K562 (cell line): ENCODE measurements at regions not wholly inside any gene's neighbourhood (a gene's known extent, or its start where the extent isn't known, plus 50 kb on each side); places are given as distances from the start of the nearest gene placed in this dataset.
"Not testable (repeated sequence)": the region's sequence is repeated elsewhere in the genome, so short reads cannot be mapped to it uniquely, and the experiment has no call there.

Experiments used
- ATAC-seq: fragments of 200-7000 bp; cut with Tn5 transposase; 3 replicates; pipeline ENCODE4 v1.9.1; 2020; ENCODE audit warnings: moderate library complexity
- BruUV-seq: library from RNA; stranded (reverse); fragments of 400-500 nt; replicated peaks from 2 replicates; lab custom pipeline; 2021; lab: Mats Ljungman, UMichigan
- CTCF ChIA-PET: fragments of 300-600 bp; formaldehyde crosslinking; extraction: SDS; loops from one replicate; lab custom pipeline; 2021; ENCODE audit warnings: low intra/inter-chr PET ratio; lab: Yijun Ruan, JAX
- POLR2A ChIA-PET: fragments of 300-600, 350-650 bp; sonication (Branson Sonifier 250); formaldehyde crosslinking; extraction: SDS; loops from one replicate; lab custom pipeline; 2021; ENCODE audit warnings: antibody characterized with exemption, inconsistent platforms; lab: Yijun Ruan, JAX
- DNase-seq, 4 experiments: peaks; one replicate each; pipeline versions ENCODE4 v3.0.0 to v3.0.0-alpha.2; 2011 to 2018; ENCODE audit warnings: low spot score in 3 of 4, mixed read lengths in 3 of 4; ENCODE audit errors: extremely low read depth in 1 of 4
- FAIRE-seq: peaks from 2 replicates; lab custom pipeline; 2011; peaks lifted over from hg19 to GRCh38; lab: Jason Lieb, UNC
- H2AFZ ChIP-seq: 2 replicates; pipeline ENCODE4 v1.6.0; 2011; ENCODE audit warnings: low read depth, low read length, control low read depth, inconsistent platforms
- H3K27ac ChIP-seq: fragments of 200-600 bp; 3 replicates; pipeline ENCODE4 v1.8.0; 2011; ENCODE audit warnings: low read depth, mild to moderate bottlenecking, control low read depth, inconsistent platforms, low read length, moderate library complexity, mixed read lengths; ENCODE audit errors: extremely low read depth
- H3K27me3 ChIP-seq, 2 experiments: fragments of 300-600 bp in 1 of 2; 2 replicates in 1 of 2; 3 replicates in 1 of 2; pipeline versions ENCODE4 v1.6.0 to v1.8.0; 2011; ENCODE audit warnings: inconsistent platforms in 2 of 2, low read length in 2 of 2, mild to moderate bottlenecking in 1 of 2, mixed read lengths in 1 of 2, moderate library complexity in 1 of 2; ENCODE audit not compliant: control insufficient read depth in 2 of 2, insufficient read depth in 2 of 2
- H3K36me3 ChIP-seq: fragments of 300-600 bp; 3 replicates; pipeline ENCODE4 v1.8.0; 2011; ENCODE audit warnings: mild to moderate bottlenecking, low read length, inconsistent platforms; ENCODE audit not compliant: control insufficient read depth, insufficient read depth
- H3K4me1 ChIP-seq, 2 experiments: fragments of 200-600 bp in 1 of 2; replicated peaks in 1 of 2; 2 replicates in 1 of 2; 3 replicates in 1 of 2; pipeline versions ENCODE4 v1.5.1 to v1.8.0; 2011; ENCODE audit warnings: inconsistent platforms in 2 of 2, low read length in 2 of 2, mild to moderate bottlenecking in 1 of 2, mixed read lengths in 1 of 2, moderate library complexity in 1 of 2; ENCODE audit not compliant: control insufficient read depth in 2 of 2, insufficient read depth in 2 of 2
- H3K4me2 ChIP-seq: 2 replicates; pipeline ENCODE4 v1.6.1; 2011; ENCODE audit warnings: low read length, control low read depth, inconsistent platforms, mixed read lengths; ENCODE audit not compliant: insufficient read depth
- H3K4me3 ChIP-seq: fragments of 200-600 bp; sonication (generic), shearing (Covaris generic); 2 replicates; pipeline ENCODE4 v1.5.1; 2016; ENCODE audit warnings: control low read depth, inconsistent platforms
- H3K79me2 ChIP-seq: fragments of 200-600 bp; 3 replicates; pipeline ENCODE4 v1.8.0; 2011; ENCODE audit warnings: low read length, inconsistent platforms; ENCODE audit not compliant: control insufficient read depth, insufficient read depth
- H3K9ac ChIP-seq, 2 experiments: 2 replicates each; pipeline versions ENCODE4 v1.6.0 to v1.6.1; 2011; ENCODE audit warnings: low read depth in 2 of 2, low read length in 2 of 2, control low read depth in 1 of 2, inconsistent platforms in 1 of 2, mild to moderate bottlenecking in 1 of 2, mixed read lengths in 1 of 2; ENCODE audit not compliant: insufficient read depth in 1 of 2
- H3K9me1 ChIP-seq: one replicate; pipeline ENCODE4 v1.6.0; 2011; ENCODE audit warnings: inconsistent platforms, mild to moderate bottlenecking, low read length, moderate library complexity; ENCODE audit not compliant: control insufficient read depth, insufficient read depth
- H3K9me3 ChIP-seq: replicated peaks from 2 replicates; pipeline ENCODE4 v1.5.1; 2011; ENCODE audit warnings: low read depth, low read length, inconsistent platforms; ENCODE audit not compliant: control insufficient read depth, insufficient read depth
- H4K20me1 ChIP-seq: replicated peaks from 2 replicates; pipeline ENCODE4 v1.6.1; 2011; ENCODE audit warnings: low read length, inconsistent platforms, mixed read lengths; ENCODE audit not compliant: control insufficient read depth, insufficient read depth
- C11orf30 ChIP-seq: fragments of 450-650 bp; IDR thresholded peaks from 2 replicates; pipeline ENCODE4 v1.6.1; 2016; ENCODE audit warnings: low read depth, mild to moderate bottlenecking
- MAFF ChIP-seq: IDR thresholded peaks from 2 replicates; pipeline ENCODE4 v1.6.1; 2012; ENCODE audit warnings: low read length, improper control_type of control experiment
- RB1 ChIP-seq: fragments of 450-650 bp; IDR thresholded peaks from 2 replicates; pipeline ENCODE4 v1.6.1; 2017; ENCODE audit warnings: low read depth, mild to moderate bottlenecking
- ZNF165 ChIP-seq: fragments of 250-450 bp; sonication (Bioruptor Pico); IDR thresholded peaks from 2 replicates; pipeline ENCODE4 v1.4.0; 2020; ENCODE audit warnings: borderline replicate concordance
- ZNF316 ChIP-seq: fragments of 450-650 bp; IDR thresholded peaks from 2 replicates; pipeline ENCODE4 v1.6.1; 2016
- WGBS: fragments of 100-300 bp; shearing (Covaris generic); methylation state at CpG from one replicate; pipeline ENCODE4 v1.1.6; 2016; ENCODE audit warnings: low coverage, mixed read lengths; ENCODE audit not compliant: insufficient coverage; ENCODE audit errors: missing lambda C conversion rate; 5-methylcytosine and 5-hydroxymethylcytosine counted together
- in situ Hi-C: fragments of 300-500 bp; cut with MboI; formaldehyde crosslinking; loops from 4 replicates; pipeline ENCODE4 v1.15.0; 2018; ENCODE audit warnings: inconsistent platforms, mixed read lengths
- intact Hi-C: fragments of 100-400 bp; cut with micrococcal nuclease; formaldehyde crosslinking; loops from 2 replicates; pipeline ENCODE4 v1.14.2; 2022

- intact Hi-C loops, CTCF ChIA-PET, H4K20me1 ChIP-seq, ATAC-seq, H3K9me1 ChIP-seq, H3K27ac ChIP-seq, H3K27me3 ChIP-seq, DNase-seq, POLR2A ChIA-PET, H2AFZ ChIP-seq, H3K4me2 ChIP-seq, H3K9me3 ChIP-seq, H3K9ac ChIP-seq, in situ Hi-C loops, H3K4me1 ChIP-seq, H3K36me3 ChIP-seq, H3K79me2 ChIP-seq, BruUV-seq, H3K4me3 ChIP-seq, FAIRE-seq: not testable (repeated sequence)
- 2% methylated on average over 8 of the region's 9 CpGs for WGBS
Measured at GRCh38 chr4:59724286-59724685, 1475.8 kb upstream of the ADGRL3 start.

- no peak overlapping the region for H3K4me2 ChIP-seq
- no peak overlapping the region for H3K4me3 ChIP-seq
- H3K9me1 ChIP-seq: no peaks in the 10 kb centered on the region
- BruUV-seq: no TSS peak
- 5% methylated on average over 1 of the region's 1 CpG for WGBS
- H4K20me1 ChIP-seq: no peaks in the 10 kb centered on the region
- H3K27me3 ChIP-seq: no peaks in the 10 kb centered on the region
- FAIRE-seq (no peak), ATAC-seq (no peak), DNase-seq (no peak)
- TF ChIP-seq C11orf30 (peak; percentile 41; the same call in 1 of the 2 replicates), MAFF (peak; percentile 26; the same call in 1 of the 2 replicates), RB1 (no peak), ZNF165 (CRISPR knock-in tag) (no peak), ZNF316 (peak; percentile 77)
- intact Hi-C loops (no loop called here), in situ Hi-C loops (no loop called here)
- no peaks in the 10 kb centered on the region for H3K79me2 ChIP-seq
- POLR2A ChIA-PET: no interaction called here
- no peaks in the 10 kb centered on the region for H3K36me3 ChIP-seq
- CTCF ChIA-PET: no interaction called here
- no peaks in the 10 kb centered on the region for H3K9me3 ChIP-seq
- no peaks in the 10 kb centered on the region for H3K4me1 ChIP-seq
- no peak overlapping the region for H2AFZ ChIP-seq
- no peak overlapping the region for H3K27ac ChIP-seq
- no peak overlapping the region for H3K9ac ChIP-seq
Measured at GRCh38 chr4:59727745-59728144, 1472.4 kb upstream of the ADGRL3 start.
